ENCODE measurements at regions not wholly inside any gene's neighbourhood (a gene's known extent, or its start where the extent isn't known, plus 50 kb on each side); places are given as distances from the start of the nearest gene placed in this dataset.

DNA sequence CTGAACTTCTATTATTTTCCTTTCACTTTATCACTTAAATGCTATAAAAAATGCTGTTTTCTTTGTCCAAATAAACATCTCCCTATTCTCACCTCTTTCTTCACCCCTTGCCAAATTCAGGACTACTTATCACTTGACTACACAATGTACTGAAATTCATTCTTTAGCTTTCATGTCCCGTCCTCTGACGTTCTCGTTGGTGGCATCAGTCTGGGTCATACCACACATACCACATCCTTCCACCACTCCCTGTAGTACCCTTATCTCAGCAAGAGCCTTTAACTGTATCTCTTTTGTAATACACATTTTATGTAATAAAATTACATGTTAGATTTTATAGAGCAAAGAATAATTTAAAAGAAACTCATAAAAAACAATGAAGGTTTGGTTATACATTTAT, 231.1 kb upstream of the PAPPA start:
- FAIRE-seq (no peak), DNase-seq (ENCODE audit: low read depth, low spot score) (no peak)
- H3K79me2 ChIP-seq (ENCODE audit: control insufficient read depth, insufficient read depth, low read length), result no peaks in the 10 kb centered on the region
- no peaks in the 10 kb centered on the region for H4K20me1 ChIP-seq (ENCODE audit: control insufficient read depth, extremely low read depth, insufficient read depth, low read length)
- no peak overlapping the region for H3K4me2 ChIP-seq (ENCODE audit: control insufficient read depth, extremely low read depth, insufficient read depth, low read depth, low read length)
- no peak for TF ChIP-seq EZH2 (IDR thresholded peaks at IDR 0.05; ENCODE audit: low read length)
- TF ChIP-seq, protein P1, sequence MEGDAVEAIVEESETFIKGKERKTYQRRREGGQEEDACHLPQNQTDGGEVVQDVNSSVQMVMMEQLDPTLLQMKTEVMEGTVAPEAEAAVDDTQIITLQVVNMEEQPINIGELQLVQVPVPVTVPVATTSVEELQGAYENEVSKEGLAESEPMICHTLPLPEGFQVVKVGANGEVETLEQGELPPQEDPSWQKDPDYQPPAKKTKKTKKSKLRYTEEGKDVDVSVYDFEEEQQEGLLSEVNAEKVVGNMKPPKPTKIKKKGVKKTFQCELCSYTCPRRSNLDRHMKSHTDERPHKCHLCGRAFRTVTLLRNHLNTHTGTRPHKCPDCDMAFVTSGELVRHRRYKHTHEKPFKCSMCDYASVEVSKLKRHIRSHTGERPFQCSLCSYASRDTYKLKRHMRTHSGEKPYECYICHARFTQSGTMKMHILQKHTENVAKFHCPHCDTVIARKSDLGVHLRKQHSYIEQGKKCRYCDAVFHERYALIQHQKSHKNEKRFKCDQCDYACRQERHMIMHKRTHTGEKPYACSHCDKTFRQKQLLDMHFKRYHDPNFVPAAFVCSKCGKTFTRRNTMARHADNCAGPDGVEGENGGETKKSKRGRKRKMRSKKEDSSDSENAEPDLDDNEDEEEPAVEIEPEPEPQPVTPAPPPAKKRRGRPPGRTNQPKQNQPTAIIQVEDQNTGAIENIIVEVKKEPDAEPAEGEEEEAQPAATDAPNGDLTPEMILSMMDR (optimal IDR thresholded peaks at IDR 0.05 in 1 of 3, IDR thresholded peaks at IDR 0.05 in 1 of 3, conservative IDR thresholded peaks at IDR 0.05 in 1 of 3; ENCODE audit: extremely low read depth in 1 of 3, insufficient read depth in 2 of 3, low read length in 3 of 3), result no peak
- no peaks in the 10 kb centered on the region for H3K9me1 ChIP-seq (ENCODE audit: control insufficient read depth, extremely low read depth, insufficient read depth, low read length)
- dilution Hi-C loops (cut with MboI; ENCODE audit: extremely low pct_ligation_motif_present, low sequenced_read_pairs), result no loop called here
- H3K27ac ChIP-seq (ENCODE audit: control insufficient read depth, insufficient read depth, low read length), result no peak overlapping the region
- no peak overlapping the region for H3K9ac ChIP-seq (ENCODE audit: control insufficient read depth, extremely low read depth, insufficient read depth, low read length)
- H3K27me3 ChIP-seq (ENCODE audit: control insufficient read depth, extremely low read depth, insufficient read depth, low read length), result no peaks in the 10 kb centered on the region
- H2AFZ ChIP-seq (ENCODE audit: control insufficient read depth, low read length), result no peak overlapping the region
- no peak overlapping the region for H3K4me3 ChIP-seq (ENCODE audit: control insufficient read depth in 2 of 3, extremely low read depth in 1 of 3, insufficient read depth in 2 of 3, low read depth in 1 of 3, low read length in 3 of 3)
- no peaks in the 10 kb centered on the region for H3K9me3 ChIP-seq (ENCODE audit: control insufficient read depth, low read depth, low read length)
- no peaks in the 10 kb centered on the region for H3K36me3 ChIP-seq (ENCODE audit: control insufficient read depth in 2 of 2, extremely low read depth in 1 of 2, insufficient read depth in 2 of 2, low read length in 2 of 2)
- no peaks in the 10 kb centered on the region for H3K4me1 ChIP-seq (ENCODE audit: control insufficient read depth, extremely low read depth, insufficient read depth, low read length)

DNA sequence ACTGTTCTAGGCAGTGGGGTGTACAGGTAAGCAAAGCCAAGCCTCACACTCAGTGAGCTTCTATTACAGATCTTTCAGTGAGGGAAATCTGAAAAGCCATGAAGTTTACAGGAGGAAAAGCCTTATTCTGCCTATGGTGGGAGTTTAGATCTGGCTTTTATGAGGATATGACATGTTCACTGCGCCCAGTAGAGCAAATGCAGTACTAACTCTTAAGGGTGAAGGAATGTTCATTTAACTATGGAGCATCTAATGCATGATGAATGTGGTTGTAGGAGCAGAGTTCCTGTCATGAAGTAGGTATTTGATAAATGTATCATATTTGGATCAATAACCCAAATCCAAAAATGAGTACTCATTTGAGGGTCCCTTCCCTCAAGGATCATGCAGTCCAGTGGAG, 230.2 kb upstream of the PAPPA start:
- no peak overlapping the region for H3K4me2 ChIP-seq (ENCODE audit: control insufficient read depth, extremely low read depth, insufficient read depth, low read depth, low read length)
- no peak for FAIRE-seq

More for the DNA sequence above, 230.2 kb upstream of the PAPPA start:
- Histone ChIP-seq H2AFZ (ENCODE audit: control insufficient read depth, low read length) (no peak overlapping the region), H3K79me2 (ENCODE audit: control insufficient read depth, insufficient read depth, low read length) (no peaks in the 10 kb centered on the region), H3K4me1 (ENCODE audit: control insufficient read depth, extremely low read depth, insufficient read depth, low read length) (no peaks in the 10 kb centered on the region), H3K27me3 (ENCODE audit: control insufficient read depth, extremely low read depth, insufficient read depth, low read length) (no peaks in the 10 kb centered on the region), H3K9ac (ENCODE audit: control insufficient read depth, extremely low read depth, insufficient read depth, low read length) (no peak overlapping the region), H3K36me3 (ENCODE audit: control insufficient read depth in 2 of 2, extremely low read depth in 1 of 2, insufficient read depth in 2 of 2, low read length in 2 of 2) (no peaks in the 10 kb centered on the region), H3K9me1 (ENCODE audit: control insufficient read depth, extremely low read depth, insufficient read depth, low read length) (no peaks in the 10 kb centered on the region), H4K20me1 (ENCODE audit: control insufficient read depth, extremely low read depth, insufficient read depth, low read length) (no peaks in the 10 kb centered on the region), H3K27ac (ENCODE audit: control insufficient read depth, insufficient read depth, low read length) (no peak overlapping the region), H3K4me3 (ENCODE audit: control insufficient read depth in 2 of 3, extremely low read depth in 1 of 3, insufficient read depth in 2 of 3, low read depth in 1 of 3, low read length in 3 of 3) (no peak overlapping the region), H3K9me3 (ENCODE audit: control insufficient read depth, low read depth, low read length) (no peaks in the 10 kb centered on the region)
- no peak for DNase-seq (ENCODE audit: low read depth, low spot score)
- dilution Hi-C loops (cut with MboI; ENCODE audit: extremely low pct_ligation_motif_present, low sequenced_read_pairs), result no loop called here
- no peak for TF ChIP-seq EZH2 (IDR thresholded peaks at IDR 0.05; ENCODE audit: low read length)
- TF ChIP-seq, protein P1 (optimal IDR thresholded peaks at IDR 0.05 in 1 of 3, IDR thresholded peaks at IDR 0.05 in 1 of 3, conservative IDR thresholded peaks at IDR 0.05 in 1 of 3; ENCODE audit: extremely low read depth in 1 of 3, insufficient read depth in 2 of 3, low read length in 3 of 3), result no peak
